PC-9 (cell line): ENCODE measurements at regions not wholly inside any gene's neighbourhood (a gene's known extent, or its start where the extent isn't known, plus 50 kb on each side); places are given as distances from the start of the nearest gene placed in this dataset.

Experiments used
- CTCF ChIP-seq: fragments of 200-600 bp; sonication (generic); conservative IDR thresholded peaks from 2 replicates; pipeline ENCODE4 v1.6.1; 2017; ENCODE audit warnings: mixed run types, antibody characterized with exemption, mild to moderate bottlenecking, moderate library complexity
- EZH2 ChIP-seq: fragments of 200-600 bp; sonication (generic); IDR thresholded peaks from 2 replicates; pipeline ENCODE4 v1.8.0; 2017; ENCODE audit warnings: antibody characterized with exemption, low read depth

- TF ChIP-seq CTCF (no peak), EZH2 (no peak)
Observed at GRCh38 chr3:44036850-44037249, 204.8 kb upstream of the TOPAZ1 start.
